IMR-90 (cell line): ENCODE measurements at regions not wholly inside any gene's neighbourhood (a gene's known extent, or its start where the extent isn't known, plus 50 kb on each side); places are given as distances from the start of the nearest gene placed in this dataset.

ENCODE experiments used
- ATAC-seq: fragments of 200-7000 bp; cut with Tn5 transposase; 2 replicates; pipeline ENCODE4 v1.9.1; 2020; ENCODE audit warnings: low read depth, mild to moderate bottlenecking, moderate library complexity
- BruUV-seq: library from RNA; stranded (reverse); fragments of 400-500 nt; replicated peaks from 2 replicates; lab custom pipeline; 2021; lab: Mats Ljungman, UMichigan
- CTCF ChIA-PET: fragments of 300-600 bp; formaldehyde crosslinking; extraction: SDS; loops from one replicate; lab custom pipeline; 2021; ENCODE audit warnings: antibody characterized with exemption; lab: Yijun Ruan, JAX
- POLR2A ChIA-PET: fragments of 300-600 bp; sonication (Branson Sonifier 250); formaldehyde crosslinking; loops from one replicate; lab custom pipeline; 2022; ENCODE audit warnings: antibody characterized with exemption; ENCODE audit not compliant: unreplicated experiment; lab: Charles Lee
- DNase-seq: peaks from one replicate; pipeline ENCODE4 v3.0.0; 2013
- H2AFZ ChIP-seq: replicated peaks from 2 replicates; pipeline ENCODE3; 2013; ENCODE audit warnings: low read length, mild to moderate bottlenecking; ENCODE audit not compliant: poor library complexity
- H2AK5ac ChIP-seq: 2 replicates; pipeline ENCODE4 v1.6.1; 2013; ENCODE audit warnings: low read depth, low read length, inconsistent platforms
- H2AK9ac ChIP-seq: replicated peaks from 2 replicates; pipeline ENCODE3; 2013; ENCODE audit warnings: mild to moderate bottlenecking, low read depth, low read length, moderate library complexity; ENCODE audit not compliant: poor library complexity
- H2BK120ac ChIP-seq: 2 replicates; pipeline ENCODE4 v1.6.1; 2013; ENCODE audit warnings: low read depth, low read length, inconsistent platforms
- H2BK15ac ChIP-seq: 3 replicates; pipeline ENCODE4 v1.6.1; 2013; ENCODE audit warnings: low read depth, low read length, inconsistent platforms
- H2BK20ac ChIP-seq: 2 replicates; pipeline ENCODE4 v1.6.1; 2013; ENCODE audit warnings: low read depth, mild to moderate bottlenecking, inconsistent platforms, low read length, moderate library complexity
- H2BK5ac ChIP-seq: 2 replicates; pipeline ENCODE4 v1.6.1; 2013; ENCODE audit warnings: mild to moderate bottlenecking, low read depth, low read length, inconsistent platforms; ENCODE audit not compliant: poor library complexity, severe bottlenecking
- H3K14ac ChIP-seq: replicated peaks from 2 replicates; pipeline ENCODE4 v1.6.1; 2013; ENCODE audit warnings: low read depth, low read length, inconsistent platforms
- H3K18ac ChIP-seq: 2 replicates; pipeline ENCODE4 v1.6.1; 2013; ENCODE audit warnings: low read depth, low read length, control low read depth
- H3K23ac ChIP-seq: 2 replicates; pipeline ENCODE4 v1.6.1; 2013; ENCODE audit warnings: low read depth, low read length, inconsistent platforms
- H3K27ac ChIP-seq: 2 replicates; pipeline ENCODE4 v1.5.1; 2013; ENCODE audit warnings: mild to moderate bottlenecking, control low read depth, low read length; ENCODE audit not compliant: insufficient read depth
- H3K27me3 ChIP-seq: 2 replicates; pipeline ENCODE4 v1.6.1; 2013; ENCODE audit warnings: low read length; ENCODE audit not compliant: control insufficient read depth, insufficient read depth
- H3K36me3 ChIP-seq: 2 replicates; pipeline ENCODE4 v1.6.1; 2013; ENCODE audit warnings: low read length, mixed read lengths; ENCODE audit not compliant: control insufficient read depth, insufficient read depth
- H3K4ac ChIP-seq: 2 replicates; pipeline ENCODE4 v1.6.1; 2013; ENCODE audit warnings: low read depth, low read length, inconsistent platforms
- H3K4me1 ChIP-seq: 2 replicates; pipeline ENCODE4 v1.6.1; 2013; ENCODE audit warnings: low read length, mixed read lengths; ENCODE audit not compliant: control insufficient read depth, insufficient read depth
- H3K4me2 ChIP-seq: 2 replicates; pipeline ENCODE4 v1.6.1; 2013; ENCODE audit warnings: low read depth, mild to moderate bottlenecking, control low read depth, low read length, moderate library complexity
- H3K4me3 ChIP-seq: 2 replicates; pipeline ENCODE4 v1.5.1; 2013; ENCODE audit warnings: low read depth, mild to moderate bottlenecking, control low read depth, low read length, moderate library complexity; ENCODE audit not compliant: insufficient read depth
- H3K56ac ChIP-seq: 2 replicates; pipeline ENCODE4 v1.6.1; 2013; ENCODE audit warnings: low read length, inconsistent platforms; ENCODE audit not compliant: insufficient read depth; ENCODE audit errors: extremely low read depth
- H3K79me1 ChIP-seq, 2 experiments: 2 replicates each; pipeline ENCODE4 v1.6.1; 2013; ENCODE audit warnings: low read length in 2 of 2, inconsistent platforms in 1 of 2, low read depth in 1 of 2
- H3K9ac ChIP-seq: 2 replicates; pipeline ENCODE4 v1.6.1; 2013; ENCODE audit warnings: low read depth, low read length, control low read depth
- H3K9me1 ChIP-seq: 2 replicates; pipeline ENCODE4 v1.6.1; 2013; ENCODE audit warnings: low read length, inconsistent platforms; ENCODE audit not compliant: insufficient read depth
- H3K9me3 ChIP-seq: 2 replicates; pipeline ENCODE4 v1.6.1; 2013; ENCODE audit warnings: low read length; ENCODE audit not compliant: control insufficient read depth, insufficient read depth
- H4K20me1 ChIP-seq: 2 replicates; pipeline ENCODE4 v1.6.1; 2013; ENCODE audit warnings: low read length, inconsistent platforms; ENCODE audit not compliant: insufficient read depth
- H4K5ac ChIP-seq: 2 replicates; pipeline ENCODE4 v1.6.1; 2013; ENCODE audit warnings: mild to moderate bottlenecking, low read depth, low read length, control low read depth
- H4K8ac ChIP-seq, 2 experiments: 2 replicates each; pipeline ENCODE4 v1.6.1; 2013; ENCODE audit warnings: low read depth in 2 of 2, low read length in 2 of 2, control low read depth in 1 of 2, inconsistent platforms in 1 of 2
- H4K91ac ChIP-seq: 2 replicates; pipeline ENCODE4 v1.6.1; 2013; ENCODE audit warnings: low read depth, low read length, inconsistent platforms; ENCODE audit not compliant: insufficient read depth
- BHLHE40 ChIP-seq: fragments of 150-350 bp; IDR thresholded peaks from 2 replicates; pipeline ENCODE4 v1.6.1; 2016; ENCODE audit warnings: mild to moderate bottlenecking, low read depth, low read length
- CHD1 ChIP-seq: IDR thresholded peaks from 2 replicates; pipeline ENCODE4 v1.6.1; 2012; ENCODE audit warnings: low read depth, low read length, improper control_type of control experiment
- CTCF ChIP-seq: conservative IDR thresholded peaks from 2 replicates; pipeline ENCODE4 v1.5.1; 2012; ENCODE audit warnings: mild to moderate bottlenecking, low read depth, low read length, improper control_type of control experiment
- MAFK ChIP-seq: IDR thresholded peaks from 2 replicates; pipeline ENCODE4 v1.6.1; 2012; ENCODE audit warnings: low read depth, low read length, improper control_type of control experiment
- MXI1 ChIP-seq: IDR thresholded peaks from 2 replicates; pipeline ENCODE4 v1.6.1; 2012; ENCODE audit warnings: low read depth, mild to moderate bottlenecking, low read length, moderate library complexity, borderline replicate concordance
- POLR2A ChIP-seq: IDR thresholded peaks from 2 replicates; pipeline ENCODE4 v1.6.1; 2012; ENCODE audit warnings: mild to moderate bottlenecking, low read depth, low read length
- RAD21 ChIP-seq: IDR thresholded peaks from 2 replicates; pipeline ENCODE4 v1.6.1; 2012; ENCODE audit warnings: low read length, improper control_type of control experiment
- RCOR1 ChIP-seq: IDR thresholded peaks from 2 replicates; pipeline ENCODE4 v1.6.1; 2012; ENCODE audit warnings: mild to moderate bottlenecking, low read length, improper control_type of control experiment; ENCODE audit not compliant: insufficient replicate concordance
- WGBS, 2 experiments: methylation state at CpG; one replicate each; pipeline versions ENCODE4 v1.1.5 to v1.1.7; 2013; ENCODE audit warnings: missing lambda C conversion rate in 2 of 2; ENCODE audit not compliant: insufficient read length in 1 of 2; ENCODE audit errors: extremely low coverage in 2 of 2; 5-methylcytosine and 5-hydroxymethylcytosine counted together
- dilution Hi-C: fragments of 300-500 bp; cut with HindIII; formaldehyde crosslinking; loops from one replicate; pipeline ENCODE4 v1.14.3; 2018; ENCODE audit warnings: low sequenced_read_pairs; ENCODE audit not compliant: unreplicated experiment
- in situ Hi-C: fragments of 300-500 bp; cut with MboI; formaldehyde crosslinking; loops from 3 replicates; pipeline ENCODE4 v1.14.3; 2019; ENCODE audit warnings: low sequenced_read_pairs, inconsistent platforms, mixed read lengths
- intact Hi-C: fragments of 100-400 bp; cut with micrococcal nuclease; formaldehyde crosslinking; loops from 2 replicates; pipeline ENCODE4 v1.10.0; 2022

- Histone ChIP-seq H3K9me3 (no peaks in the 10 kb centered on the region), H4K8ac (no peak overlapping the region), H3K18ac (no peak overlapping the region), H3K4me3 (no peak overlapping the region), H3K79me1 (no peaks in the 10 kb centered on the region), H4K20me1 (no peaks in the 10 kb centered on the region), H2AFZ (no peak overlapping the region), H3K14ac (no peak overlapping the region), H2AK9ac (no peak overlapping the region), H3K27ac (no peak overlapping the region), H3K9ac (no peak overlapping the region), H4K91ac (no peak overlapping the region), H3K4ac (no peak overlapping the region), H2BK120ac (no peak overlapping the region), H3K9me1 (no peaks in the 10 kb centered on the region), H4K5ac (no peak overlapping the region), H2BK5ac (no peak overlapping the region), H3K56ac (no peak overlapping the region), H2AK5ac (no peak overlapping the region), H3K27me3 (no peaks in the 10 kb centered on the region), H3K4me2 (no peak overlapping the region), H2BK20ac (no peak overlapping the region), H3K36me3 (no peaks in the 10 kb centered on the region), H2BK15ac (no peak overlapping the region), H3K4me1 (no peaks in the 10 kb centered on the region), H3K23ac (no peak overlapping the region)
- BruUV-seq, result no TSS peak
- in situ Hi-C loops, result no loop called here
- CTCF ChIA-PET, result interaction anchor here (0.6 kb wide), 1 partner anchor 216 kb away, joined by 5 read pairs; no protein-coding TSS in a partner anchor
- DNase-seq, result no peak
- no peak for ATAC-seq
- no CpG with 5 or more reads among the region's 5 CpGs for WGBS, 2 experiments
- dilution Hi-C loops, result no loop called here
- TF ChIP-seq POLR2A (no peak), BHLHE40 (no peak), MAFK (no peak), MXI1 (no peak), RAD21 (no peak), CTCF (no peak), CHD1 (no peak), RCOR1 (no peak)
- POLR2A ChIA-PET, result interaction anchor here (0.6 kb wide), 1 partner anchor 1029 kb away, joined by 7 read pairs; no protein-coding TSS in a partner anchor
- intact Hi-C loops, result no loop called here
Observed at GRCh38 chr9:89813482-89813881, 208.7 kb downstream of the GADD45G start.
